HG03342 (cell line): ENCODE measurements at regions not wholly inside any gene's neighbourhood (a gene's known extent, or its start where the extent isn't known, plus 50 kb on each side); places are given as distances from the start of the nearest gene placed in this dataset.
"Not testable (repeated sequence)": the region's sequence is repeated elsewhere in the genome, so short reads cannot be mapped to it uniquely, and the experiment has no call there.

Source experiments
- ATAC-seq: cut with Tn5 transposase; IDR thresholded peaks from one replicate; pipeline ENCODE4 v1.9.1; 2021; ENCODE audit warnings: mild to moderate bottlenecking, moderate library complexity; ENCODE audit not compliant: unreplicated experiment

DNA sequence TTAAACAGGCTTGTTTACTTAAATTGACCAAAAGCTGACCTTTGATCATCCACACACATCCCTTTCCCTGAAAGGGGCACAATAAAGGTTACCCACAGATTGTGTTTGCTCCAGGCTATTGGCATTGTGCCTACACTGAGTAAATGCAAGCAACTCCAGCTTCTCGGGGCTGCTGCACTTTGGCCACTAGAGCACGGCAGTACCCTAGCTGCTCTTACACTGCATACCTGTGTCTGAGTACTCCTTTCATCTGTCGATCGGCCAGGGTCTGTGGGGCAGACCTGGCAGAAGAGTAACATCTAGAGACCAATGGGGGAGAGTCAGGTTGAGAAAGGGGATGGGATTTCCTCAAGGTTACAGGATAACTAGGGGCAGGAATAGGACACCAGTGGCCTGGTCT lies 281.9 kb upstream of the NMUR2 start:
- no peak for ATAC-seq

- no peak for ATAC-seq
Measured at GRCh38 chr5:152688561-152689249, 283.6 kb upstream of the NMUR2 start.

GRCh38 chr5:152689250-152689711 lies 284.2 kb upstream of the NMUR2 start:
- ATAC-seq = no peak

- ATAC-seq = no peak
Measured at GRCh38 chr5:152694231-152694630, 289.2 kb upstream of the NMUR2 start.

DNA sequence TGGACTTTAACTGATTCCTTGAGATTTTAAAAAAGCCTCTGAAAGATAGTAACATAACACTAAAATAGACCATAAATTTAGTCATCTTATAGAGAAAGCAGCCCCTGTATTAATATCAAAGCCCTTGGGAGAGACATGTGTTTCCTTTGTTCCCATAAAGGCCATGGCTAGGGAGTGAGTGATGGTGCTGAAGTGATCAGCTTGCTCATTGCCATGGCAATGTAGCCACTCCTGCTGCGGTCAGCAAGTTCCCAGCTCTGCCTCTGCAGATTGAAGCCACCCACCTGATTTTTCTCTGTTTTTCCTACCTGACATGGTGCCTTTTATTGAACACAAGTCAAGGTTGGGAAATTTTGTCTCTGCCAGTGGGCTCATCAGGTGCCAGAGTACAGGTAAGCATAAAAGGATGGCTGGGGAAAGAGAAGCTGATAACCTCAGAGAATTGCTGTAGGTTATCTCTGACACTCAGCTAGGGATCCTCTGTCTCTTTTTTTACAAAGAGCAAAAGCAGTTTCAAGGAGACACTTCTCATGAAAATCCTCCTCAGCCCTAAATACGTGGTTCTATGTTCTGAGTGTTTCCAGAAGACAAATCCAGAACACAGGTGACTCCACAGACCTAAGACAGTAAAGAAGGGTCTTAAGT lies 296.3 kb upstream of the NMUR2 start:
- ATAC-seq = no peak

DNA sequence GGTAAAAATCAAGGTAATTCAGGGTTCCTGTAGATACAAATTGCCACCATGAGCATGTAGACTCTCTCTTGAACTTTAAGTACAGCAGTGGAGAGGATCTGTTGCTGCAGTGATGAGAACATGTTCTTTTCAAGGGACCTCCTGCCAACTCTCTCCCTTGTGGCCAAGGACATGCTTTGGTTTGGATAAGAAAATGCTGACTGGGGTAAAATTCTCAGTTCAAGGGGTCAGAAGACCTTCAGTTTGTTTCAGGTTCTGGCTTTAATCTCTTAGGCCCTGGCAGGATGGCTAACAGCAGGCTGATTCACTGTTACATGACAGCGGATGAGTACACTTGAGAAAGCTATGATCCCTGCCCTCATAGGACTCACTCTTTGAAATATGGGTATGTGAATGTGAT lies 299.2 kb upstream of the NMUR2 start:
- no peak for ATAC-seq

- ATAC-seq = no peak
Measured at GRCh38 chr5:152711801-152712388, 306.8 kb upstream of the NMUR2 start.

DNA sequence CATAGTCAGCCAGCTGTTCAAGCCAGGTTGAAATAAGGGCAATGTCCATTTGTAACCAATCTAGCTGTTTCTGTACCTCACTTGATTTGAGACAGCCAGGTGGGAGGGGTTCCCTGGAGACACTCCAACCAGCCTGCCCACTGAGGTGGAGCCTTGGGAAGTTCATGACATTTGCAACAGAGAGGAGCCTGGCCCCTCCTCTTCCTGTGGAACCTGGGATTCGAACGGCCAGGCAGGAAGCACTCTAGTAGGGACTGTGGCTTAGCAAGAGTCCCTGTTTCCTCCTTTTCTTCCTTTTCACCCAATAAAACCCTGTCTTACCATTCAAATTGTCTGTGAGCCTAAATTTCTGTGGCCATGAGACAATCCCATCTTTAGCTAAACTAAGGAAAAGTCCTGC lies 312.3 kb upstream of the NMUR2 start:
- no peak for ATAC-seq

DNA sequence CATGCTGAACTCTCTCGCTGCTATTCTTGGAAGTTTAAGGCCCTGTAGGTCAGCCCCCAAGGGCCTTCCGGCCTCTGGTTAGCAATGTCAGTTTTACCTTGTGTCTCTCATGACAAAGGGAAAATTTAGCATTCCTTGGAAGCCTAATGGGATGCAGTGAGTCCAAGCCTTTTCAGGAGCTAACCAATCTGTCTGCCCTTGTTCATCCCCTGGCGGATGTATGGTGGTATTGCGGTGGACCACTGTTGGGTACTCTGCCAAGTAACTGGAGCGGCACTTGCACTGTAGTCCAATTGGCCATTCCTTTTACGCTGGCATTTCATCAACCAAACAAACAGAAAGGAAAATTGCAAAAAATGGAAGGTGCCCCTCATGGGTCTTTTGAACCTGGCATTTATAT lies 318.4 kb upstream of the NMUR2 start:
- ATAC-seq = no peak

DNA sequence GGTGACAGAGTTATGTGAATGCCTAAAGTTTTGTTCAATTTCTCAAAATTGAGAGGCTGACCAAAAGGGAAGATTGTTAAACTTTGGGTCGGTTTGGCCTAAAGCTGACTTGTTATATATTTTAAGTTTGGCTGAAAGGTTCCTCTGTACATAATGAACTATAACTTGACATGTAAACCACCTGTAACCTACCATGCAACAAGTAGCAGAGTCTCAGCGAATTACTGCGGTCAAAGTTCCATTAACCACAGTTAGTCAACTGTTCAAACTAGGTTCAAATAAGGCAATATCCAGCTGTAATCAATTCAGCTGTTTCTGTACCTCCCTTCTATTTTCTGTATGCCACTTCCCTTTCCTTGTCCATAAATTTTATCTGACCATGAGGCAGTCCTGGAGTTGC lies 325.1 kb upstream of the NMUR2 start:
- ATAC-seq = no peak

- no peak for ATAC-seq
Measured at GRCh38 chr5:152736906-152737305, 331.8 kb upstream of the NMUR2 start.

- ATAC-seq = no peak
Measured at GRCh38 chr5:152739916-152740315, 334.8 kb upstream of the NMUR2 start.

- ATAC-seq = not testable (repeated sequence)
Measured at GRCh38 chr5:152741126-152741525, 336.0 kb upstream of the NMUR2 start.

DNA sequence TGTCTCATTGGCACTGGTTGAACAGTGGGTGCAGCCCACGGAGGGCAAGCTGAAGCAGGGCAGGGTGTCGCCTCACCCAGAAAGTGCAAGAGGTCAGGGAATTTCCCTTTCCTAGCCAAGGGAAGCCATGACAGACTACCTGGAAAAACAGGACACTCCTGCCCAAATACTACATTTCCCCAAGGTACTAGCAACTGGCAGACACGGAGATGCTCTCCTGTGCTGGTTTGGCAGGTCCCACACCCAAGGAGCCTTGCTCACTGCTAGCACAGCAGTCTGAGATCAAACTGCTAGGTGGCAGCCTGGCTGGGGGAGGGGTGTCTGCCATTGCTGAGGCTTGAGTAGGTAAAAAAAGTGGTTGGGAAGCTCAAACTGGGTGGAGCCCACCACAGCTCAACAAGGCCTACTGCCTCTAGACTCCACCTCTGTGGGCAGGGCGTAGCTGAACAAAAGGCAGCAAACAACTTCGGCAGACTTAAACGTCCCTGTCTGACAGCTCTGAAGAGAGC lies 382.7 kb upstream of the NMUR2 start:
- ATAC-seq = not testable (repeated sequence)

GRCh38 chr5:152801886-152802285 lies 396.8 kb upstream of the NMUR2 start:
- no peak for ATAC-seq

DNA sequence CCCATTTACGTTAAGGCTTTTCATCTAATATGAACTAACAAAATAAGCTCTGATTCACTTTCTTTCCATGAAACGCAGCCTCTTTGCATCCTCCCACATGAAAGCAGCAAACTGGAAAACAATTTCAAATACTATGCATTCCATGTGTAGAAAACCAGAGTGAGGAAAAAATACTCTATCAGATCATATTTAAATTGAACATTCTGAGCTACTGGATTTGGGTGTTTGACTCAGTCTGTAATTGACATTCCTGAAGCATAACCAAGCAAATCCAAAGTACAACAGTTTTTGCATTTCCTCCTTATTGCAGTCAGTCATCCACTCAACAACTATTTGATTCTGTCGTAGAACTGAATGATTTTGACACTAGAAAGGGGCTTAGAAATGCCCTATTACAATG lies 399.1 kb upstream of the NMUR2 start:
- no peak for ATAC-seq

DNA sequence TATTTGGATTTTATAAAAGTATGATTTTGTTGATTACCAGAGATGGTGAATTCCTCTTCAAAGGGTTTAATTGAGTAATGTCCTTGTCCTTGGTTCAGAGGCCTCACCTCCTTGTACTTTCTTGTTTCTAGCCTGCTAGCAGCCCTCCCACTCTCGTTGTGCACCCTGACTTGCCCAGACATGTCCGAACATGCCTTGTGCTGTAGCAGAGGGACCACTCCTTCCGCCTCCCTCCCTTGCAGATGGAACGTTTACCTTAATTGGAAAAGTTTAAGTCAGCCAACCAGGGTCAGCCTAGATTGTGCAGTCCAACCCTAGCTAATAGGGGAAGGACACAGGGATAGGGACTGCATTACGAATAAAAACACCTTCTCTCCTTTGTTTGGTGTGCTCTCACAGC lies 406.9 kb upstream of the NMUR2 start:
- no peak for ATAC-seq

DNA sequence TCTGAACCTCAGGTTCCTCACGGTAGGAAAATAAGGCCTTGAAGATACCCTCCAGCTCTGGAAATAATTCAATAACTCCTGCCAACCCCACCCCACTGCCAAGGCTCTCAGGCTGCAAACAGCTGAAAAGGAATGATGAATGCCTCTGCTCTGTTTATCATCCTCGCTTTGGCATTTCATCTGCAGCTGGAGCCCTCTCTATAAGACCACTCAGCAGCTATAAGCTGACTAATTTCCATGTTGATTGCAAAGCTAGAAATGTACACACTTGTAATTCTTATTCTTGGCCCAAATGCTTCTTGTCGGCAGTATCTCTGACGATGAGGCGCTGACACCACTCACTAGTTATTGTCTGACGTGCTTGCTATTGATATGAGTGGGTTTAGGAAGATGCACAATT lies 408.4 kb upstream of the NMUR2 start:
- ATAC-seq = no peak

DNA sequence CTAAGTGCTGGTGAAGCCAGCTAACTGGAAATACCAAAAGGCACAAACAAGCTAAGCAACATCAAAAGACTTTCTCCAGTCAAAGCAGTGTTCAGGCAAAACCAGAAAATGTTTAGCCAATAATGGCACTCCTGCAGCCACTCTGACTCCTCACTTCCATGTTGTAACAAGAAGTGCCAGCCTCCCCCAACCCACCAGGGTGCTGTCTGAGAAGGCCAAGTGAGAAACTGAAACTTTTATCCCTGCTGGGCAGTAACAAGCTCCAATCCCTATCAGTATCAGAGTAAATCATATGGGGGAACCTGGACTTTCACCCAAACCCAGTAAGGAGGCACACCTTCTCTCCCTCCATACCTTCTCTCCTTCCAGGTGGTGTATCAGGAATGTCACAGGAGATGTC lies 414.8 kb upstream of the NMUR2 start:
- no peak for ATAC-seq

DNA sequence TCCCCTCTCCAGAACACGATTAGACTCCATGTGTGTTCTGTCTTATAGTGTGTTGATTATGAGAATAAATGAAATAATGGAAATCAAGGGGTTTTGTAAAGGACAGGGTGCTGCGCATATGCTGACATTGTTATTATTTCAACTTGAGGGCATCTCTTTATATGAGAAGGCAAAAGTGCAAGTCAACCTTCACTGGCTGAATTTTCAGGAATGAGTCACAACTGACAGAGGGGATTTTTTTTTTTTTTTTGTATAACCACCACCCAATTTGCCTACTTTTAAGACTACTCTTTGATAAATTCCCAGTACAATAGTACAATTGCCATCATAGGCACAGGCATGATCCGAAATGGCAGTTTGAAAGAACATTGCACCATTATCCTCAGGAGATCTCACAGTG lies 419.2 kb upstream of the NMUR2 start:
- no peak for ATAC-seq

DNA sequence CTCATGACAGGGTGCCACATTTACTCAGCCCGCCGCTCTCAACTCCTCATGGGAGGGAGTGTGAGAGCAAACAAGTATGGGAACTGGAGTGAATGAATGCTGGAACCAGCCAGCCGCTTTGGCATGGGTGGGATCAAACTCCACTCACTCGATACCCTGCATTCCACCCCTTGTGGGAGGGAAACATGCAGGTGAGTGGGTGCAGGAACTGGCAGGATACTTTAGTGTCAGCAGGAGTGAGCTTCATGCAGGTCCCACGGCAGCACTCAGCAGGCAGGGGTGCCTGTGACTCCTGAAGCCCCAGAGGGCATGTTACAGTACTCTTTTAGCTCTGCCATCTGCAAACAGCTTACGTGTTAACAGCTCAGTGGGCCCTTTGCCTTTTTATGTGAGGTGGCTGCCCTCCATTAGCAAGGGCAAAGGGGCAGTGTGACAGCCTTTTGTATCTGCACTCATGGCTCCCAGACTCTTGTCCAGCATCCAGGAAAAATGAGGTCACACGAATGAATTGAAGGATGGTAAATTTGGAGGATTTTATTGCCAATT lies 433.2 kb upstream of the NMUR2 start:
- no peak for ATAC-seq

DNA sequence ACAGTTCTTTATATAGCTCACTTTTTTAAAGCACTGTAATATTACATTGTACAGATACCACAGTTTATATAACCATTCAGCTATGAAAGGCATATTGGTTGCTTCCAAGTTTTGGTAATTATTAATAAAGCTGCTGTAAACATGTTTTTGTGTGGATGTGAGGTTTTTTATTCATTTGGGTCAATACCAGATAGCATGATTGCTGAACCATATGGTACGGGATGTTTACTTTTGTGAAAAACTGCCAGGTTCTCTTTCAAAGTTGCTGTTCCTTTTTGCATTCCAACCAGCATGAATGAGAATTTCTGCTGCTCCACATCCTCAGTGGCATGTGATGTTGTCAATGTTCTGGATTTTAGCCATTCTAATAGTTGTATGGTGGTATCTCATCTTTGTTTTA lies 439.6 kb upstream of the NMUR2 start:
- ATAC-seq = no peak
